Esophagus squamous epithelium (tissue), 4 donors: ENCODE measurements at regions not wholly inside any gene's neighbourhood (a gene's known extent, or its start where the extent isn't known, plus 50 kb on each side); places are given as distances from the start of the nearest gene placed in this dataset.

Experiments
- CTCF ChIP-seq, 6 experiments: fragments of 450-650 bp in 4 of 6; fragments of 200-600 bp in 2 of 6; sonication (generic) in 2 of 6; IDR thresholded peaks; one replicate each; pipeline ENCODE4 v1.5.1; 2016 to 2019; ENCODE audit warnings: antibody characterized with exemption in 6 of 6, mild to moderate bottlenecking in 4 of 6, moderate library complexity in 4 of 6
- POLR2A ChIP-seq, 4 donors: fragments of 450-650 bp; IDR thresholded peaks; one replicate each; pipeline ENCODE4 v1.6.1; 2017; ENCODE audit warnings: antibody characterized with exemption in 4 of 4, mild to moderate bottlenecking in 4 of 4, moderate library complexity in 3 of 4

- TF ChIP-seq CTCF (IDR thresholded peaks at IDR 0.05) = no peak
- TF ChIP-seq POLR2A (IDR thresholded peaks at IDR 0.05) = no peak
Measured at GRCh38 chr1:73832276-73833181, 365.4 kb downstream of the LRRIQ3 start.
